ENCODE measurements at regions not wholly inside any gene's neighbourhood (a gene's known extent, or its start where the extent isn't known, plus 50 kb on each side); places are given as distances from the start of the nearest gene placed in this dataset.

- TF ChIP-seq HDGF (IDR thresholded peaks at IDR 0.05; ENCODE audit: borderline replicate concordance) (no peak), L3MBTL2 (conservative IDR thresholded peaks at IDR 0.05) (no peak), SP1 (IDR thresholded peaks at IDR 0.05) (no peak), ARNT (IDR thresholded peaks at IDR 0.05) (no peak), ELF4 (IDR thresholded peaks at IDR 0.05) (no peak), BHLHE40 (IDR thresholded peaks at IDR 0.05; ENCODE audit: borderline replicate concordance) (no peak), PKNOX1 (IDR thresholded peaks at IDR 0.05) (no peak), FOXA1 (IDR thresholded peaks at IDR 0.05) (no peak), SUZ12 (IDR thresholded peaks at IDR 0.05) (no peak), ZNF384 (IDR thresholded peaks at IDR 0.05) (no peak), NFRKB (IDR thresholded peaks at IDR 0.05) (no peak)
Observed at GRCh38 chr14:22249770-22250169, 339.3 kb downstream of the DAD1 start.

All from HEK293T (cell line).